Left cardiac atrium (tissue), 4 donors: ENCODE measurements at regions not wholly inside any gene's neighbourhood (a gene's known extent, or its start where the extent isn't known, plus 50 kb on each side); places are given as distances from the start of the nearest gene placed in this dataset.

ENCODE experiments used
- ATAC-seq, 2 donors: fragments of 200-7000 bp; cut with Tn5 transposase; one replicate each; pipeline ENCODE4 v1.9.1; 2020; ENCODE audit warnings: mild to moderate bottlenecking in 2 of 2, moderate library complexity in 2 of 2
- DNase-seq: peaks from one replicate; pipeline ENCODE4 v3.0.0-alpha.2; 2020
- intact Hi-C, 2 donors: fragments of 100-400 bp; cut with DNase I; formaldehyde crosslinking; loops; one replicate each; pipeline versions ENCODE4 v1.14.1 to v1.15.1; 2022 to 2023
- donor health status: DM: no; HTN: yes; CAD: no.
- donor health status: DM: no; HTN: yes; CAD: no; lungs with severe emphysema.
- donor health status: DM: yes; HTN: yes; CAD: no.
- donor health status: Dilated cardiomyopathy.

DNA sequence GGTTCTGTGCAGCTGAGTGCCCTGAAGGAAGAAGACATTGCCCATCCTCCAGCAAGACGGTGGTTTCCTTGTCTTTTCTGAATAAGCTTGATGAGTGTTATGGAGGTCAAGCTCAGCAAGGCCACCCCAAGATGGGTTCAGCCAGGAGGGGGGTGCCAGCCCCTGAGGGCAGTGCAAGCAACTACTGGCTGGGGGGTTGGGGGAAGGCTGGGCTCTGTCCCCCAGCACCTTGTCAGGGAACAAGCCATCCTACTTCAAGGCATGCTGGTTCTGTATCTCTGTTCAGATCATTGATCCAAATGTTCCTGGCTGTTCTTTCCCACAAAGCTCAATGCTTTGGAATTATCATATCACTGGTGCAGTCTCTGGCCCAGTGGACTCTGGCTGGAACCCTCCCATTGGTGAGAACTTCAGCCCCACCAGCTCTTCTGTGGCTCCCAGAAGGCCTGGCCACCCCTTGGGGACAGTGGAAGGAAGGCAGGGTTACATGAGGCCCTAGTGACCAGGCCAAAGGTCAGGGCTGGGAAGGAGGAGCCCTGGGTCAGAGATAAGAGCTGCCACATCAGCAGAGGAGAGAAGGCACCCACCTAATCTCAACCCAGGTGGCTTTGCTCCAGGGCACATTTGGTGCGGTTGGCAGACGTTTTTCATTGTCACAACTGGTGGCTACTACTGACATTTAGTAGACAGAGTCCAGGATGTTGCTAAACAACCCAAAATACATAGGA lies 280.2 kb downstream of the IRX2 start:
- ATAC-seq (no peak), DNase-seq (no peak)
- intact Hi-C loops = no loop called here

DNA sequence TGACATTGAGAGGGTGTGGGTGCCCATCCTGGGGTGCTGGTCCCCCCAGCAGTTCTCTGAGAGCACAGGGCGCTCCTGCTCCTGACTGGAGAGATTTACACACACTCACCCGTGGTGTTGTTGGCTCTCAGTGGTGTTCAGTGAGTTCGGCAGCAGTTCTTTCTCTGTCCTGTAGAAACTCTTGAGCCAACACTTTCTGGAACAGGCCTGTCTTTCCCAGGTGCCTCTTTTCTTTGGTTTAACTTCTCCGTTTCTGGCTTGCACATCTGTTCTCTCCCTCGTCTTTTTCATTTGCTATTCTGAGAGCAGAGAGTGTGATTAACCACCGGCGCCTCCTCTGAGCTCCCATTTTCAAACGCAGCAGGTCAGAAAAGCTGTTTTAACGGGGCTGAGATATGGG lies 284.5 kb downstream of the IRX2 start:
- intact Hi-C loops = no loop called here
- DNase-seq (no peak), ATAC-seq (no peak)

DNA sequence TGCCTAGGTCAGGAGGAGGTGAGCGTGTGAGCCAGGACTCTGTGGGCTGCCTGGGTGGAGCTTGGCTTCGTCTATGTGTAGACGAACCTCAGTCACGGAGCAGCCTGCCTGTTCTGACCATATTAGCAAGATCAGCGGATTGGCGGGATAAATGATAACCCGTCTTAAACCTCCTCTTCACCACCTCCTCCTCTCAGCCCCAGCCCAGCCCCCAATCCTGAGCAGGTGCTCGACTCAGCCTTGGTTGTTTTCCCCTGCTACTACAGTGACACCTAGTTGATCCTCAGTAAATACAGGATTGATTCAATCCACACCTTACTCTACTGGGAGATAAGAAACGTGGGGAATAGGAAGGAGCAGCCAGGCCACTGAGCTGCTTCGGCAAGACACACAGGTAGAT lies 286.1 kb downstream of the IRX2 start:
- intact Hi-C loops = no loop called here
- DNase-seq = no peak
- no peak for ATAC-seq

DNA sequence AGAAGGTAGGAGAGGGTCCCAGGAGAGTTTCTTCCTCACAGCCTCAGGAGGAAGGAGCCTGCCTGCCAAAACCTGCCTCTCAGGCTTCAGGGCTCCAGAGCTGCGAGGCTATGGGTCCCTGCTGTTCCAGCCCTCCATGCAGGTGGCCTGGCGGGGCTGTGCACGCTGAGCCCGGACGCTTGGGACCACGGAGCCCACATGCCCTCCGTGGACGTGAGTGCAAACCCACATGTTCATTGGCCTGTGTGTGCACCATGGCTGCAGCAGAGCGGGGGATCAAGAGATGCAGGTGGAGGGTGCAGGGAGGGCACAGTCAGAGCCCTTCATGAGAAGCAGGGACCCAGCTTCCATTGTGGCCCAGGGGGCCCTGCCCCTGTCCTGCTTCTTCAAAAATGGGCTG lies 287.3 kb downstream of the IRX2 start:
- ATAC-seq = no peak
- DNase-seq = no peak
- intact Hi-C loops = no loop called here

DNA sequence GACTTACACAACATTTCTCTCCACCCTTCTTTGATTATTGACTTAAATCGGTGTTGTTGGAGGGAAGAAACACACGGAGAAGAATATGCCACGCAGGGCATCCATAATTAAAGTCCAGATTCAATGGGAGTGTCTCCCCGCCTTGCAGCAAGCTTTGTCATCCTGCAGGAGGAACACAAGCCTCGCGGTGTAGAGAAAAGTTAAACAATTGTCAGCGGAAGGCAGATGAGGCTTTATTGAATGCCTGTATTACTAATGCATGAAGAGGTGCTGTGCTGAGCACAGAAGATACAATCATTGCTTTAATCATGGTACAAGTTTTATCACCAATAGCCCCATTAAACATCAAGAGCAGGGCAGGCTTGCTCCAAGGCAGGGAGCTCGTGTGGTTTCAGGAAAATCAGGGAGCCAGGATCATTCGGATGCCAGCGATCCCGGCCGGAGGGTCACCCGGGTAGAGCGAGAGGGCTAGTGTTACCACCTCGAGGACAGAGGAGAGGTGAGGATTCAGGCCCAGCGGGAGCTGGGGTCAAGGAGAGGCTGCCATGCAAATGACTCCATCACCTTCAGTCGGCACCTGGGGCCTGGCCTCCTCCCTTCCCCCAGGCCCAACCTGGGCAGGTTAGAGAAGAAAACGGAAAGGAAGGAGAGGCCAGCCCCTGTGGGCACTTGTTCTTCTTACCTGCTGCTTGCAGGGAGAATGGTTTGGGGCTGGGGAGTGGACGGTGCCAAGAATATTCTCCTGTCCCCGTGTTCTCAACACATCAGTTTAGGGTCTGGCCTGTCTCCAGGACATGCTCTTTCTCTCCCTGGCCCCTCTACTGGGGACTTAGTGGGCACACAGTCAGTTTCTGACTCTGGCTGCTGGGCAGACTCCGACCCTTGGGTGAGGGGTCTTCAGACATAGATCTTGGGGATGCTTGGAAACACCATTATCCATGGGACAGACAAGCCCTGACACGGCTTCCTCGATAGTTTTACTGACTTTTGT lies 289.5 kb downstream of the IRX2 start:
- DNase-seq (no peak), ATAC-seq (no peak)
- intact Hi-C loops = no loop called here

DNA sequence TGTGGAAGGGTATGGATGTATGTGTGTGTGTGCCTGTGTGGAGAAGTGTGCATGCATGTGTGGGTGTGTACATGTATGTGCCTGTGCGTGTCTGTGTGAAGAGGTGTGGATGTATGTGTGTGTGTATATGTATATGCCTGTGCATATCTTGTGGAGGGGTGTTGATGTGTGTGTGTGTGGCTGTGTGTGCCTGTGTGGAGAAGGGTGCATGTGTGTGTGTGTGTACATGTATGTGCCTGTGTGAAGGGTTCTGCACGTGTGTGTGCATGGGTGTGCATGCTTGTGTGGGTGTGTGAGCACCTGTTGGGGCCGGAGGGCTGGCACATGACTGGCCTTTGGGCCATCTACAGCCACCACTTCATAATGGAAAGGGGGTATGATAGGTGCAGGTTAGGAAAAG lies 291.4 kb downstream of the IRX2 start:
- ATAC-seq (no peak), DNase-seq (no peak)
- intact Hi-C loops = no loop called here

DNA sequence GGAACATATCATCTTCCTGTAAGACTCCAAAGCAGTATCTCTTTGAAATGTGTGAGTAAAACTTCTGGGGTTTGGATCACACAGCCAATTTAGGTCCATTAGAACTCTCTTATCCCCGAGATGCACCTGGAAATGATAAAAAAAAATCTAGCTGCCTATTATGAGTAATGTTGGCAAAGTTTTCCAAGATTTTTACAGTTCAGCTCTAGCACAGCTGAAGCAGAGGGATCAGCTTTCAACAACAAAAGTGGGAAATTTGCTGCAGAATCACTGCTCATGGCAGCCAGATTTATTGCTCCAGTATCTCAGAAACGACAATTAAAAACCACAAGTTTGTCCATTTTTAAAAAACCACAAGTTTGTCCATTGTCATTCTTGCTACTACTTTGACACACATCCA lies 292.2 kb downstream of the IRX2 start:
- ATAC-seq = no peak
- intact Hi-C loops = no loop called here
- no peak for DNase-seq

DNA sequence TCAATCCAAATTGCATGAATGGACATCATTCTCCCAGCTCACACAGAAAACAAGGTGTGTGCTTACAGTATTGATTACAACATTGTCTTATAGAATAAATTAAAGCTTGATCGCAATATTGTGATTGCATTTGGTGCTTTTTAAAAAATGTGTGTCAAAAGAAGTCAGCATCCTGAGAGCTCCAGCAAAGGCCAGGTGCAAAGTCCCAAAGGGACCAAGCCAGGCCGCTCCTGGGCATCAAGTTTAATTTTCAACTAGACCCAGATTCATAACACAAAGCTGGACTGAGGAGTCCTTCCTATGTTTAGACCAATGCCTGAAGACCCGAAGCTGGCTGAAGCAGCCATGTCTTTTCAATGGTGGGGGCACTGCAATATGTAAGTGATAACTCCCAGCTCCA lies 295.6 kb downstream of the IRX2 start:
- intact Hi-C loops = no loop called here
- no peak for DNase-seq
- no peak for ATAC-seq

DNA sequence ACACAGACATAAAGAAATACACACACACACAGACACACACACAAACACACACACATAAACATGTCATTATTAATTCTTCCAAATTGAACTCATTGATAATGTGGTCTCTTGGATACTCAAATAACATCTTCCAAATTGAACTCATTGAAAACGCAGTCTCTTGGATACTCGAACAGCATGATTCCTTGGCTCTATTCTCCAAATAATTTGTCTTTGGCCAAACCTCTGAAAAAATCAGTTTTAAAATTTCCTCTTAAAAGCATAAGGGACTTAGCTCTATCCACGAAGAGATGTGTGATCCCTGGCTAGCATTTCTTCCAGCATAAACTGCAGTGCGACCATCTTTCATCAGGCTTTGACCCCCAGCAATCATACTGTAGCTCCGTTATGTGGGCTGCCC lies 296.6 kb downstream of the IRX2 start:
- DNase-seq (no peak), ATAC-seq (no peak)
- intact Hi-C loops = no loop called here

DNA sequence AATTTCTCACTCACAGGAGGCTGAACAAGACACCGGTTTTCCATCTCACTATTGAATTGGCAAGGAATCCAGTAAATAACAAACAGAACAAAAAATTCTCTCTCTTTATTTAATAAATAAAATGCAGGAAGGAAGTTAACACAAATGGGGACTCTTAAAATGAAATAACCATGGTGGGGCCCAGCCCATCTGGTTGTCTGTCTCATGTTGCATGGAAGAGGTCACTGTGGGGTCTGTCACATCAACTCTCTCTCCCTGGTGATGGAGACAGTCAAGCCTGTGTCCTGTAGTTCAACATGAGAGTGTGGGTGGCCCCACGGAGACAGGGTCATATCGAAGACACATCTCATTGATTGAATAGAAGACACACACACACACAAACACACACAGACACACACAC lies 297.7 kb downstream of the IRX2 start:
- ATAC-seq (no peak), DNase-seq (no peak)
- intact Hi-C loops = no loop called here

DNA sequence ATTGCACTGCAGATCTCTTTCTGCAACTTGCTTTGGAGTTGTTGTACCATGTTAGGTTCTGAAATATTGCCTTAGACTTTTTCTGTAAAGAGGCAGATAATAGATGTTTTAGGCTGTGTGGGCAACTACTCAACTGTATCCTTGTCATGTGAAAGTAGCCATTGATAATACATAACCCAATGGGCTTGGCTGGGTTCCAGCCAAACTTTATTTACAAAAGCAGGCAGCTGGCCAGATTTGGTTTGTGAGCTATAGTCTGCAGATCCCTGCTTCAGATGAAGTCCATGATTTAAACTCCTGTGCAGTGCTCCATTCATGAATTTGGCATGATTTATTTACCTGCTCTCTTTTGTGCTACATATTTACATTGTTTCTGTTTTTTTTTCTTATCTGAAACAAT lies 300.4 kb downstream of the IRX2 start:
- ATAC-seq (no peak), DNase-seq (no peak)
- intact Hi-C loops = no loop called here

DNA sequence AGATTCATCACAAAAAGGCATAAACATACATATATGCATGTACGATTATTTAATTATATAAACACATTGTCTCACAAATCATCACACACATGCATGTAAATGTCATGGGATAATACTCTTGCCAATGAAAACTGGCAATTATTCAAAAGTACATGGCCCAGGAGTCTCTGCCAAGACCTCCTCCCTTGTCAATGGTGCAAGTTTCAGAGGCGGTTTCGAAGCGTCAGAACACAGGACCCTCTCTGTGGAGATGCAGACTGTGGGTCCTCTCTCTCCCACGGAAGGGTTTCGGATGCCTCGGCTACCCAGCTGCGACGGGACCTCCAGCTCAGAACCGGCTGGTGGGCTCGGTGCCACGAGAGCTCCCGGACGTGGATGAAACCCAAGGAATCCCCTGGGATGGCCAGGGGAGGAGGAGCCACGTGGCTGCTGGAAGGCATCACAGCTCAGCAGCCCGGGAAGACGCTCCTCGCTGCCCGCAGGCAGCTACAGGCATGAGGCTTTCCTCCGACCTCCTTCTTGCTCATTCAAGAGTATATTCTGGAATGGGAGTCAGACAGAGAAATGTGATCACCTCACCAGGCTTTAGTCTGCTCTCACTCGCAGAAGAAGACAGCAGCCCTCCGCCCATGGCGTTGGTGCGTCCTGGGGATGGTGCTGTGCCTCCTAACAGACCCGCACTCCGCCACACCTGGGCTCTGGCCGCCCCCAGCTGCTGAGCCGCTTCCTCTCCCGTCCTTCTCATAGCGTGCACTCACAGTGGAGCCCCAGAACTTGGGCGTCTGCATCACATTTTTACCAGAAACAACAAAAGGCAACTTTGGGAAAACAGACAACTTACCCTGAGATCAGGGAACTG lies 308.8 kb downstream of the IRX2 start:
- ATAC-seq (no peak), DNase-seq (no peak)
- intact Hi-C loops = no loop called here

DNA sequence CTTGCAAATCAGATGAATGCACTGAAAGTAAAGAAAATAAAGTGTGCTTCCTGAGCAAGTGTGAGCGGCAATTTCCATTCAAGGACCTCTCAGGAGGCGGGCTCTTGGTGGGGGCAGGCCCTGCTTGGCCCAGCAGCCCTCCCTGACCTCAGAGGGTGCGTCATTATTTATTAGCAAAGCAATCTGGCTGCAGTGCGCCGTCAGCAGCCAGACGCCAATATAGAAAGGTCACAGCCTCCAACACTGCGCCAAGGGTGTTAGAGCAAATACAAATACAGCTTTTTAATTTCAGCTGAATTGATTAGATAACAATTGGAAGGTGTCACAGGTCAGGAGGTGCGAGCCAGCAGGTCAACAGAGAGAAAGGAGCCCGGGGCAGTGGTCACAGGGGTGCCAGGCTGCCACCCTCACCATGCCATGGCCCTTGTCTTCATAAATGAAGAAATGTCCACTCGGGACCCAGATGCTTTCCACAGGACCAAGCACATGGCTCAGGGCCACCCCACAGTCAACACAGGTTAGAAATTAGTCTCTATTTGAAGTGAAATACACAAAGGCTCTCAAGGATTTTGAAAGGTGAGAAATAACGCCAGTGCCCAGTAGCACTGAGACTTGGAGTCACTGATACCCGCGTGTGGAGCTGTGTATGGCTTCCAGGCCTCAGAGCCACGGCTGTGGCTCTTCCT lies 309.8 kb downstream of the IRX2 start:
- DNase-seq (no peak), ATAC-seq (no peak)
- intact Hi-C loops = no loop called here

DNA sequence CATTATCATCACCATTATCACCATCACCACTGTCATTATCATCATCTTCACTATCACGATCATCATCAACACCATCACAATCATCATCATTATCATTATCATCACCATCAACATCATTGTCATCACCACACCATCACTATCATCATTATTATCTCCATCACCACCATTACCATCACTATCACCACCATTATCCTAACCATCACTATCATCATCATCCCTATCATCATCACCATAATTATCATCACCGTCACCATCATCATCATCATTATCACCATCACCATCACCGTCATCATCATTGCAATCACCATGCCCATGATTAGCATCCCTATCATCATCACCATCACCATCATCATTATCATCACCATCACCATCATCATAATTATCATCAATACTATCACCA lies 311.9 kb downstream of the IRX2 start:
- ATAC-seq = no peak
- intact Hi-C loops = no loop called here
- no peak for DNase-seq

DNA sequence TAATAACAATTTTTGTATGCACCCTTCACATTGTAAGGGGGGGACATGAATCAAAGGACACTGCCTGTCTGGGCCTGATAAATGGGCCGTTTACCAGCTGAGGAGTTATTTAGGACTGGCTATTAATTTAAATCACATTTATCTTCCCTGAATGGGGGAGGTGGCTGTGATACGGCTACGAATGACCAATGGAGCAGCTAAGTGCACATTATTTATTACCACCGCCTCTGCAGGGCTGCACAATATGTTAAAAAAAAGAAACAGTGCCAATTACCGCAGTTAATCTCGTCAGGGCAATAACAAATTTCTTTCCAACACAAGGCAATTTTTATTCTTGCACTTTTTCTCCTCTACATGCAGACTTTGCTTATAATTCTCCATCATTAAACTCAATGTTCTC lies 318.4 kb downstream of the IRX2 start:
- intact Hi-C loops = no loop called here
- DNase-seq = no peak
- no peak for ATAC-seq

DNA sequence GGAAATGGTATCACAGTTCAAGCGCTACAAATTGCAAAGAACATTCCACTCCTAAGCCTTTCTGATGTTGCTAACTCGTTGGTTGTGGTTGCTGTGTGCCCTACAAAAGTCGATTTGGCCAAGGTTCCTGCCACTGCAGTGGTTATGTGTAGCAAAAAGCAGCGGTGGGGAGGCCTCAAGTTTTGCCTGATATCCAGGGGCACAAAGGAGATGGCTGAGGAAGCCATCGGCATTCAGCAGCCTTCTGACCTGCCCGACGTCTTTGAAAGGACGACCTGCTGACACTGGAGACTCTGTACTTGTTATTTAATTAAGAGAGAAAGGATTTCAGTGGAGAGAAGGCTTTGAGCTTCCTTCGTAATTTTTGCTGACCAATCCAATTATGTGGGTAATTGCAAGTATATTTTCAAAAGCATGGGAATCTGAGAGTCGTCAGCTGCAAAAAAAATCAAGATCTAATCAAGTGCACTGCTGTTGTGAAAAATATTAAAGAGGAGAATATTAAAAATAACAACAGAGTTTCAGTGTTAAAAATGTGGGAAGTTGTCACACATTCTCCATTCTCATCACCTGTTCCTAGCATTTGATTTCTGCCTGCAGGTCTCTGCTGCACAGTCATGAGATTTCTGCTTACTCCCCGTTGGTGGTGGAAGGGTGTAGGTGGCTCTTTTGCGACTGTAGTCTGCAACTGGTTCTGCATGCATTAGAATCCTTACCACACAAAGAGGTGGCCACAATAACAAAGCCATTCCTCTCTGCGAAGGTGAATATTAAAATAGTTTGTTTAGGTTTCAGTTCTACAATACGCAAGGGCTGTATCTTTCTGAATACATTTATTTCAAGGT lies 319.2 kb downstream of the IRX2 start:
- no peak for DNase-seq
- intact Hi-C loops = no loop called here
- ATAC-seq = no peak

DNA sequence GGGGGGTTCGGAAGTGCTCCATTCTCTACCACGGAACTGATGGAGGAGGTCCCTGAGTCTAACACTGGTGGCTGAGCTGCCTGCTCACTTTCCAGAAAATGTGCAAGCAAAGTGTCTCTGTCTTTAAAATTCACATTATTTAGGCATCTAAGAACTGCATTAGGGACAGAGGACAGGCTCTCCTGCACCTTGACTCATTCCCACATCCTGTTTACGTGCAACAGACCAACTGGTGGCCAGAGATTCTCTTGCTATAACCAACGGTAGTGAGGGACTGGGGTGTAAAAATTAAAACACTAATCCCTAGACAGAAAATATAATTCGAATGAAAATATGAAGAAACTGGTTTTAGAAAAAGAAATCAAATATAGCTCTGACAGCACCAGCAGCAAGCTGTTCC lies 320.9 kb downstream of the IRX2 start:
- intact Hi-C loops = no loop called here
- DNase-seq (no peak), ATAC-seq (no peak)

DNA sequence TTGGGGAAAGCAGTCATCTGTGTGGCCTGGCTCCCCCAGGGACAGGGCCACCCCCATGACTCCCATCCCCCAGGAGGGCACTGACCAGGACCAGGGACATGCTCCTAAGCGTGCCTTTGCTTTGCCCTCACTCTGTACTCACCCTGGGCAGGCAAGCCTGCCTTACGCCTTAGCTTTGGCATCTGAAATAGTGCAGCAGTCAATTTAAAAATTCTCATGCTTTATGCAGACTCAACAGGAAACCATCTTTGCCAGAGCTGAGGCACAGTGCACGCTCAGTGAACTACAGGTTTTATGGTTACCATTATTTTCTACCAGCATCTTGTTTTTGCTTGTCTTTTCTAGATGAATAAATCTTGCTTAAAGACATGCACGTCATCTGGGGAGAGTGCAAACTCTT lies 323.5 kb downstream of the IRX2 start:
- intact Hi-C loops = no loop called here
- ATAC-seq = no peak

More for the DNA sequence above, 323.5 kb downstream of the IRX2 start:
- DNase-seq = no peak
